H1 (cell line): ENCODE measurements at regions not wholly inside any gene's neighbourhood (a gene's known extent, or its start where the extent isn't known, plus 50 kb on each side); places are given as distances from the start of the nearest gene placed in this dataset.

Experiments used
- CTCF ChIA-PET: fragments of 300-600 bp; sonication (Branson Sonifier 250); formaldehyde crosslinking; loops from one replicate; lab custom pipeline; 2021; ENCODE audit not compliant: partially characterized antibody; lab: Charles Lee
- POLR2A ChIA-PET: fragments of 300-600 bp; sonication (Branson Sonifier 250); formaldehyde crosslinking; loops from one replicate; lab custom pipeline; 2021; ENCODE audit warnings: inconsistent platforms; ENCODE audit not compliant: partially characterized antibody; lab: Charles Lee
- DNase-seq, 2 experiments: peaks; one replicate each; pipeline versions ENCODE4 v3.0.0 to v3.0.0-alpha.2; 2010 to 2022; ENCODE audit warnings: low spot score in 2 of 2, low read depth in 1 of 2, mixed read lengths in 1 of 2
- FAIRE-seq: peaks from 2 replicates; lab custom pipeline; 2011; peaks lifted over from hg19 to GRCh38; lab: Jason Lieb, UNC
- H2AFZ ChIP-seq: 2 replicates; pipeline ENCODE4 v1.8.1; 2012; ENCODE audit warnings: low read length, inconsistent platforms
- H2AK5ac ChIP-seq: 2 replicates; pipeline ENCODE4 v1.6.1; 2013; ENCODE audit warnings: low read depth, low read length
- H2BK120ac ChIP-seq: replicated peaks from 2 replicates; pipeline ENCODE3; 2013; ENCODE audit warnings: low read depth, low read length, inconsistent platforms
- H2BK12ac ChIP-seq: 2 replicates; pipeline ENCODE4 v1.6.1; 2013; ENCODE audit warnings: low read depth, low read length
- H2BK15ac ChIP-seq: 2 replicates; pipeline ENCODE4 v1.6.1; 2013; ENCODE audit warnings: low read length
- H2BK20ac ChIP-seq: 2 replicates; pipeline ENCODE4 v1.6.1; 2013; ENCODE audit warnings: low read length
- H2BK5ac ChIP-seq: 2 replicates; pipeline ENCODE4 v1.6.1; 2013; ENCODE audit warnings: low read depth, low read length
- H3K14ac ChIP-seq: 2 replicates; pipeline ENCODE4 v1.6.1; 2013; ENCODE audit warnings: inconsistent platforms; ENCODE audit not compliant: insufficient read length
- H3K18ac ChIP-seq: 2 replicates; pipeline ENCODE4 v1.6.1; 2013; ENCODE audit warnings: low read length; ENCODE audit errors: extremely low read depth
- H3K23ac ChIP-seq: 2 replicates; pipeline ENCODE4 v1.6.1; 2013; ENCODE audit warnings: inconsistent platforms; ENCODE audit not compliant: insufficient read length
- H3K23me2 ChIP-seq: 2 replicates; pipeline ENCODE4 v1.6.1; 2013; ENCODE audit warnings: low read depth, low read length
- H3K27ac ChIP-seq: 2 replicates; pipeline ENCODE4 v1.6.1; 2011; ENCODE audit warnings: low read depth, low read length, inconsistent platforms
- H3K27me3 ChIP-seq, 4 experiments: replicated peaks in 1 of 4; 1 replicate in 1 of 4; 2 replicates in 3 of 4; pipeline versions ENCODE4 v1.6.1 to v1.8.1; 2011 to 2013; ENCODE audit warnings: low read length in 3 of 4, mild to moderate bottlenecking in 3 of 4, inconsistent platforms in 2 of 4, mixed read lengths in 2 of 4, moderate library complexity in 1 of 4; ENCODE audit not compliant: control insufficient read depth in 3 of 4, insufficient read depth in 3 of 4; ENCODE audit errors: extremely low read depth in 1 of 4
- H3K36me3 ChIP-seq, 4 experiments: 2 replicates each; pipeline versions ENCODE4 v1.6.1 to v1.8.1; 2011 to 2013; ENCODE audit warnings: mild to moderate bottlenecking in 4 of 4, low read length in 3 of 4, moderate library complexity in 2 of 4, control low read depth in 1 of 4, inconsistent platforms in 1 of 4; ENCODE audit not compliant: insufficient read depth in 4 of 4, control insufficient read depth in 2 of 4
- H3K4ac ChIP-seq: replicated peaks from 2 replicates; pipeline ENCODE3; 2013; ENCODE audit warnings: low read length, low read depth, mixed read lengths, inconsistent platforms; ENCODE audit not compliant: insufficient read length
- H3K4me1 ChIP-seq, 4 experiments: replicated peaks in 1 of 4; 1 replicate in 1 of 4; 2 replicates in 3 of 4; pipeline versions ENCODE4 v1.6.1 to v1.8.1; 2011 to 2013; ENCODE audit warnings: low read length in 3 of 4, inconsistent platforms in 2 of 4, mixed read lengths in 1 of 4; ENCODE audit not compliant: insufficient read depth in 4 of 4, control insufficient read depth in 3 of 4
- H3K4me2 ChIP-seq, 2 experiments: 2 replicates each; pipeline versions ENCODE4 v1.6.1 to v1.8.1; 2011 to 2013; ENCODE audit warnings: low read depth in 2 of 2, low read length in 2 of 2, control low read depth in 1 of 2, inconsistent platforms in 1 of 2, mild to moderate bottlenecking in 1 of 2; ENCODE audit not compliant: insufficient read depth in 1 of 2
- H3K4me3 ChIP-seq, 4 experiments: fragments of 200-600, 300-600 bp in 1 of 4; sonication (generic), shearing (Covaris generic), sonication (Bioruptor Twin) in 1 of 4; 2 replicates each; pipeline versions ENCODE4 v1.5.1 to v1.8.1; 2011 to 2016; ENCODE audit warnings: low read length in 4 of 4, low read depth in 3 of 4, control low read depth in 2 of 4, inconsistent platforms in 2 of 4, mild to moderate bottlenecking in 2 of 4, mixed read lengths in 1 of 4, moderate library complexity in 1 of 4; ENCODE audit not compliant: insufficient read depth in 2 of 4; ENCODE audit errors: extremely low read depth in 1 of 4
- H3K56ac ChIP-seq: replicated peaks from 2 replicates; pipeline ENCODE3; 2013; ENCODE audit warnings: low read depth, mild to moderate bottlenecking, mixed read lengths, low read length, inconsistent platforms; ENCODE audit not compliant: insufficient read length
- H3K79me1 ChIP-seq: 2 replicates; pipeline ENCODE4 v1.6.1; 2013; ENCODE audit warnings: low read depth, low read length, control low read depth
- H3K79me2 ChIP-seq, 2 experiments: 2 replicates each; pipeline versions ENCODE4 v1.6.1 to v1.8.1; 2012 to 2013; ENCODE audit warnings: low read length in 2 of 2, mild to moderate bottlenecking in 2 of 2, inconsistent platforms in 1 of 2; ENCODE audit not compliant: insufficient read depth in 2 of 2, control insufficient read depth in 1 of 2
- H3K9ac ChIP-seq, 4 experiments: replicated peaks in 1 of 4; 1 replicate in 1 of 4; 2 replicates in 3 of 4; pipeline versions ENCODE4 v1.6.1 to v1.8.1; 2011 to 2013; ENCODE audit warnings: low read depth in 3 of 4, low read length in 3 of 4, control low read depth in 2 of 4, mild to moderate bottlenecking in 2 of 4, moderate library complexity in 2 of 4, inconsistent platforms in 1 of 4; ENCODE audit errors: extremely low read depth in 1 of 4
- H3K9me3 ChIP-seq, 2 experiments: 2 replicates each; pipeline versions ENCODE4 v1.6.1 to v1.8.1; 2012 to 2013; ENCODE audit warnings: mild to moderate bottlenecking in 2 of 2, moderate library complexity in 2 of 2, control low read depth in 1 of 2, inconsistent platforms in 1 of 2, low read depth in 1 of 2, low read length in 1 of 2, mixed read lengths in 1 of 2; ENCODE audit not compliant: insufficient read depth in 2 of 2
- H4K20me1 ChIP-seq, 2 experiments: replicated peaks in 1 of 2; 2 replicates each; pipeline versions ENCODE3 to v1.8.1; 2011 to 2013; ENCODE audit warnings: inconsistent platforms in 2 of 2, low read length in 2 of 2, mild to moderate bottlenecking in 1 of 2; ENCODE audit not compliant: insufficient read depth in 2 of 2, control insufficient read depth in 1 of 2
- H4K5ac ChIP-seq: 2 replicates; pipeline ENCODE4 v1.6.1; 2013; ENCODE audit warnings: low read length, low read depth, mixed read lengths, inconsistent platforms; ENCODE audit not compliant: insufficient read length
- H4K8ac ChIP-seq: 2 replicates; pipeline ENCODE4 v1.8.0; 2013; ENCODE audit warnings: mild to moderate bottlenecking, moderate library complexity, low read length, inconsistent platforms; ENCODE audit not compliant: insufficient read depth; ENCODE audit errors: extremely low read depth
- H4K91ac ChIP-seq: replicated peaks from 2 replicates; pipeline ENCODE3; 2013; ENCODE audit warnings: low read length, mixed read lengths, inconsistent platforms; ENCODE audit not compliant: insufficient read length
- CBX8 ChIP-seq: fragments of 300-800, 300-1000 bp; sonication (generic); IDR thresholded peaks from 2 replicates; pipeline ENCODE4 v1.7.1; 2016; ENCODE audit warnings: low read depth, low read length, borderline replicate concordance
- CEBPB ChIP-seq: IDR thresholded peaks from 2 replicates; pipeline ENCODE4 v1.6.1; 2012; ENCODE audit warnings: low read depth, low read length
- CREB1 ChIP-seq: IDR thresholded peaks from 2 replicates; pipeline ENCODE4 v1.6.1; 2012; ENCODE audit warnings: inconsistent platforms
- JUND ChIP-seq: IDR thresholded peaks from 2 replicates; pipeline ENCODE4 v1.6.1; 2011; ENCODE audit warnings: mild to moderate bottlenecking, improper control_type of control experiment, low read length
- SAP30 ChIP-seq: fragments of 300-600 bp; sonication (generic); IDR thresholded peaks from 2 replicates; pipeline ENCODE4 v1.7.1; 2012; ENCODE audit warnings: low read length, moderate library complexity, mild to moderate bottlenecking, inconsistent platforms; ENCODE audit not compliant: insufficient read depth, insufficient replicate concordance
- SIRT6 ChIP-seq: IDR thresholded peaks from one replicate; pipeline ENCODE4 v1.7.1; 2012; ENCODE audit warnings: low read length, inconsistent platforms
- SUZ12 ChIP-seq: fragments of 200-600 bp; sonication (generic); IDR thresholded peaks from 2 replicates; pipeline ENCODE4 v1.6.1; 2012; ENCODE audit warnings: mild to moderate bottlenecking, inconsistent platforms, low read length, moderate library complexity, mixed read lengths
- TBP ChIP-seq: IDR thresholded peaks from 2 replicates; pipeline ENCODE4 v1.6.1; 2011; ENCODE audit warnings: low read depth, low read length, improper control_type of control experiment
- YY1 ChIP-seq: IDR thresholded peaks from 2 replicates; pipeline ENCODE4 v1.6.1; 2011; ENCODE audit warnings: low read depth, mild to moderate bottlenecking, low read length
- WGBS, 2 experiments: shearing (Covaris generic) in 1 of 2; methylation state at CpG; one replicate each; pipeline versions ENCODE4 v1.1.6 to v1.1.7; 2013 to 2015; ENCODE audit warnings: low lambda C conversion rate in 2 of 2, mixed read lengths in 2 of 2, inconsistent platforms in 1 of 2, low coverage in 1 of 2, missing lambda C conversion rate in 1 of 2; ENCODE audit not compliant: insufficient replicate concordance in 2 of 2, insufficient coverage in 1 of 2, insufficient read length in 1 of 2; ENCODE audit errors: extremely low coverage in 1 of 2, missing lambda C conversion rate in 1 of 2; 5-methylcytosine and 5-hydroxymethylcytosine counted together
- TF ChIP-seq, protein P1 (sequence below), 3 experiments: IDR thresholded peaks; 1 replicate in 2 of 3; 2 replicates in 1 of 3; pipeline versions ENCODE4 v1.5.1 to v1.6.1; 2011; ENCODE audit warnings: low read length in 3 of 3, mild to moderate bottlenecking in 3 of 3, inconsistent platforms in 2 of 3, low read depth in 1 of 3, moderate library complexity in 1 of 3; ENCODE audit not compliant: insufficient read depth in 1 of 3; ENCODE audit errors: control extremely low read depth in 1 of 3
- TF ChIP-seq, protein P2 (sequence below): IDR thresholded peaks from 2 replicates; pipeline ENCODE4 v1.6.1; 2012; ENCODE audit warnings: low read length, inconsistent platforms

DNA sequence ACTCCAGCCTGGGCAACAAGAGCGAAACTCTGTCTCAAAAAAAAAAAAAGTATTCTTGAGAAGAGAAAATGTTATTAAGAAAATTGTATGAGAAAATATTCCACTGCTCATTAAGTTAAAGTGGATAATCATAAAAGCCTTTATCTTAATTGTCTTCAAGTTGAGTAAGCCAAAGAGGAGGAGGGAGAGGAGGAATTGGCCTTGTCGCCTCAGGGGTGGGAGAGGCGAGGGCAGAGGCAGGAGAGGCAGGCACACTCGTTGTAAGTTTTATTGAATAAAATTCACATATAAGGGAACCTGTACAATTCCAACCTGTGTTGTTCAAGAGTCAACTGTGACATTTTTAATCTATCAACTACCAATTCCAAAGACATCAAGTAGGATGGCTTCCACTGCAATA, 820.3 kb downstream of the USP25 start:
- no peak for FAIRE-seq
- POLR2A ChIA-PET: no interaction called here
- TF ChIP-seq, protein P1, sequence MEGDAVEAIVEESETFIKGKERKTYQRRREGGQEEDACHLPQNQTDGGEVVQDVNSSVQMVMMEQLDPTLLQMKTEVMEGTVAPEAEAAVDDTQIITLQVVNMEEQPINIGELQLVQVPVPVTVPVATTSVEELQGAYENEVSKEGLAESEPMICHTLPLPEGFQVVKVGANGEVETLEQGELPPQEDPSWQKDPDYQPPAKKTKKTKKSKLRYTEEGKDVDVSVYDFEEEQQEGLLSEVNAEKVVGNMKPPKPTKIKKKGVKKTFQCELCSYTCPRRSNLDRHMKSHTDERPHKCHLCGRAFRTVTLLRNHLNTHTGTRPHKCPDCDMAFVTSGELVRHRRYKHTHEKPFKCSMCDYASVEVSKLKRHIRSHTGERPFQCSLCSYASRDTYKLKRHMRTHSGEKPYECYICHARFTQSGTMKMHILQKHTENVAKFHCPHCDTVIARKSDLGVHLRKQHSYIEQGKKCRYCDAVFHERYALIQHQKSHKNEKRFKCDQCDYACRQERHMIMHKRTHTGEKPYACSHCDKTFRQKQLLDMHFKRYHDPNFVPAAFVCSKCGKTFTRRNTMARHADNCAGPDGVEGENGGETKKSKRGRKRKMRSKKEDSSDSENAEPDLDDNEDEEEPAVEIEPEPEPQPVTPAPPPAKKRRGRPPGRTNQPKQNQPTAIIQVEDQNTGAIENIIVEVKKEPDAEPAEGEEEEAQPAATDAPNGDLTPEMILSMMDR (IDR thresholded peaks at IDR 0.05; ENCODE audit: control extremely low read depth in 1 of 3, insufficient read depth in 1 of 3, low read depth in 1 of 3, low read length in 3 of 3): no peak
- TF ChIP-seq, protein P2, sequence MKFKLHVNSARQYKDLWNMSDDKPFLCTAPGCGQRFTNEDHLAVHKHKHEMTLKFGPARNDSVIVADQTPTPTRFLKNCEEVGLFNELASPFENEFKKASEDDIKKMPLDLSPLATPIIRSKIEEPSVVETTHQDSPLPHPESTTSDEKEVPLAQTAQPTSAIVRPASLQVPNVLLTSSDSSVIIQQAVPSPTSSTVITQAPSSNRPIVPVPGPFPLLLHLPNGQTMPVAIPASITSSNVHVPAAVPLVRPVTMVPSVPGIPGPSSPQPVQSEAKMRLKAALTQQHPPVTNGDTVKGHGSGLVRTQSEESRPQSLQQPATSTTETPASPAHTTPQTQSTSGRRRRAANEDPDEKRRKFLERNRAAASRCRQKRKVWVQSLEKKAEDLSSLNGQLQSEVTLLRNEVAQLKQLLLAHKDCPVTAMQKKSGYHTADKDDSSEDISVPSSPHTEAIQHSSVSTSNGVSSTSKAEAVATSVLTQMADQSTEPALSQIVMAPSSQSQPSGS: no peak
- TF ChIP-seq SUZ12 (no peak), CREB1 (no peak), TBP (no peak), SIRT6 (no peak), YY1 (no peak), JUND (no peak), CEBPB (no peak), CBX8 (no peak), SAP30 (no peak)

More for the DNA sequence above, 820.3 kb downstream of the USP25 start:
- H2BK15ac ChIP-seq: no peak overlapping the region
- H3K4me3 ChIP-seq: no peak overlapping the region
- no peak overlapping the region for H2AFZ ChIP-seq
- H3K27ac ChIP-seq: no peak overlapping the region
- H3K23ac ChIP-seq: no peak overlapping the region
- CTCF ChIA-PET: interaction anchor here (0.6 kb wide), 1 partner anchor 484 kb away, joined by 3 read pairs; no protein-coding TSS in a partner anchor
- no peak overlapping the region for H3K4me2 ChIP-seq
- H3K14ac ChIP-seq: no peak overlapping the region
- H4K20me1 ChIP-seq: no peaks in the 10 kb centered on the region
- no peak overlapping the region for H2BK5ac ChIP-seq
- peaks cover 0 to 2% (median under 1%) of the 10 kb centered on the region in 4 experiments; a peak in 2 of 7 replicates for H3K4me1 ChIP-seq
- H3K4ac ChIP-seq: no peak overlapping the region
- no peak overlapping the region for H4K91ac ChIP-seq
- no peak overlapping the region for H4K8ac ChIP-seq
- H3K79me2 ChIP-seq: no peaks in the 10 kb centered on the region
- no peaks in the 10 kb centered on the region for H3K36me3 ChIP-seq
- no peak overlapping the region for H3K9ac ChIP-seq
- no peak overlapping the region for H4K5ac ChIP-seq
- H3K23me2 ChIP-seq: no peaks in the 10 kb centered on the region
- H2BK12ac ChIP-seq: no peak overlapping the region
- H2BK20ac ChIP-seq: no peak overlapping the region
- H2AK5ac ChIP-seq: no peak overlapping the region
- DNase-seq: no peak
- H3K79me1 ChIP-seq: no peaks in the 10 kb centered on the region
- H3K27me3 ChIP-seq: no peaks in the 10 kb centered on the region
- 97% methylated on average over 3 of the region's 4 CpGs; no CpG with 5 or more reads in 1 of the 2 experiments for WGBS, 2 experiments
- H3K56ac ChIP-seq: no peak overlapping the region
- no peaks in the 10 kb centered on the region for H3K9me3 ChIP-seq
- no peak overlapping the region for H2BK120ac ChIP-seq
- no peak overlapping the region for H3K18ac ChIP-seq
